HG02798 (cell line): ENCODE measurements at regions not wholly inside any gene's neighbourhood (a gene's known extent, or its start where the extent isn't known, plus 50 kb on each side); places are given as distances from the start of the nearest gene placed in this dataset.

Experiments used
- ATAC-seq: cut with Tn5 transposase; IDR thresholded peaks from one replicate; pipeline ENCODE4 v1.9.1; 2021; ENCODE audit warnings: mild to moderate bottlenecking; ENCODE audit not compliant: unreplicated experiment, poor library complexity

DNA sequence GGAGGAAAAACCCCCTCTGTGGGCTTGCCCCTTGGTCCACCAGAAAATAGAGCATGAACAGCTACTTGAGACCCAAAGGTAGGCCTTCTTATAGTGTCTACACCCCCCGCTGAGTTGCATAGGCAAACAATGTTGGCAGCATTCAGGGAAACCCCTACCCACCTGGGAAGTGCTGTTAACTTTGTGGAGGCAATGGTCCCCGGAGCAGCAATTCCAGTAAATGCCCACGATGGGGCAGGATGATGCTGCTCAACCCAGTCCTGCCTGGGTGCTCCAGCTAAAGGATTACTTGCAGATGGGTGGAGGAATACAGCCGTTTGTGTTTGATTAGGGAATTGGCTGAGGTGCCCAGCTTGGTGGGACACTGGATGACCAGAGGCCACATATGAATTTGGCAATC is 381.3 kb upstream of the ANO5 start:
- no peak for ATAC-seq

DNA sequence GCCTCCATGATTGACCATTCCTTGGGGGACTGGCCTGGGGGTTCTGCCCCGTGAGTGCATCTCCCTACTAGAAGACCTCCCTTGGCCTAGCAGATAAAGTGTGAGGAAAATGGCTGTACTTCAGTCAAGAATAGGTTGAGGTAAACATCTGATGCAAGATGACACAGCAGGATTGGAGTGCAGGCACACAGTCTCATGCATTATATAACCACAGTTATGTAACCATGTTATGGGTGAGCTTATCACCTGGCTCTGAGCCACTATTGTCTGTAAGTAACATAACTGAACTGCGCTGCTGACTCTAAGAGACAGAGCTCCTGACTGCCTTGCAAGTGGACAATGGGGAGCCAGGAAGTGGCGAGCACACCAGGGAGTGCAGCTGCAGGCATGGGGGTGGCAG is 378.7 kb upstream of the ANO5 start:
- ATAC-seq: no peak

DNA sequence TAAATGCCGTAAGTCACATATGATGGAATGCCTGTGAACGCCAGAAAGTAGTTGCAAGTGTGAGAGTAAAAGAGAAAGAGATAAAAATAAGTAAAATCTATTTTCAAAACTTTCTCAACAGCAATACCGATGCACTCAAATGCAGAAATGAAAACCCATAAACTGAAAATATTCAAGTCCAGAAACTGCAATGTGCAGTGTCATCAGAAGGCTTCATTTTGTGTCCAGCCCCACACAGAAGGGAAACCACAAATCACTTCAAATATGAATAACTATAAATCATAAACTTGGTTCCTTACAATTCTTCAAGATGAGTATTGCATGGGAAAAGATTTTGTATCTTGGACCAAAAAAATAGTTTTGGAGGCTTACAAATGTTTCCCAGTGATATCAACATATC is 375.2 kb upstream of the ANO5 start:
- no peak for ATAC-seq

DNA sequence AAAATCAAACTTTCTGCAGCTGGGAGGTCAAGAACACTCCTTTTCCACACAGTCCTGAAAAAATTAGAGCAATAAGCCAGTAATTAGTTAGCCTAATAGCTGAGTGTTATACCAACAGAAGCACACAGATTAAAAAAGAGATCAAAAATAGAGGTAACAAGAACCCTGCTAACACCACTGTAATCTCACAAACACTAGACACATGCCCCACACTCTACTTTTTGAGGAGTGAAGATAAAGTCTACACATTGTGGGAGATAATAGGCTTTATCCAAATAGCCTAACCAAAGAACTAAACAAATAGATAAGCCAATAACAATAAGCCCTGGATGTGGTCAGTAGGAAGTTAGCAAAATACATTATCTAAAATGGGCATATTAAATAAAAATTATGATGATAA is 372.7 kb upstream of the ANO5 start:
- ATAC-seq: no peak

DNA sequence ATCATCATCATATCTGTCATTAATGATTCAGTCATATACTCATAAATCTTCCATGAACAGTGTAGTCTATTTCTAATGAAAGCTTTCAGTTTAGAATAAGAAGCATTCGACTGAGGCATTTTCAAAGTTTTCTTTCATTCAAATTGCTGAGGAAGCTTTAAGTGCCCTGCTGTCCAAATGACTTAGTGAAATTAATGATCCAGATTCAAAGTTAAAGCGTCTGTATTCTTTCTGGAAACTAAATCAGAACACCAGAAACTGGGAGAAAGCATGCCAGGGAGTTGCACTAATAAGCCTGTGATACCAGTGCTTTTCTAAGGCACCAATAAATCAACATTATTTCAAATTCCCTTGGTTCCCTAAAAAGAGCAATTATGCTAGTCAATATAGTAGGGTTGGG is 367.8 kb upstream of the ANO5 start:
- ATAC-seq: no peak

DNA sequence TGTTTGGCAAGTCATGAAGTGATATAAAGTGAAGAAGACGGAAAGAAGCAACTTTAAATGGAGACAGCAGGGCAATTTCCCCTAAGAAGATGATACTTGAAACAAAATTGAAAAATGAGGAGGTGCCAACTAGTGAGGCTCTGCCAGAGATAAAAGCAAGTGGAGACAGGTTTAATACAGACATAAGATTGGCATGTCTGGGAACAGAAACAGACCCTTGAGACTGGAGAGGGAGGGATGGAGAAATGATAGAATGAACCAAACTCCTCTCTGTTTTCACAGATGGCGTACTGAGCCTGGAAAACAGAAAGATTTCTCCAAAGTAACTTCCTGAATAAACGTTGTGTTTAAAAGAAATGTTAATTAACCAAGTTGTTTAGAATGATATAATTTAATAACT is 354.5 kb upstream of the ANO5 start:
- no peak for ATAC-seq

DNA sequence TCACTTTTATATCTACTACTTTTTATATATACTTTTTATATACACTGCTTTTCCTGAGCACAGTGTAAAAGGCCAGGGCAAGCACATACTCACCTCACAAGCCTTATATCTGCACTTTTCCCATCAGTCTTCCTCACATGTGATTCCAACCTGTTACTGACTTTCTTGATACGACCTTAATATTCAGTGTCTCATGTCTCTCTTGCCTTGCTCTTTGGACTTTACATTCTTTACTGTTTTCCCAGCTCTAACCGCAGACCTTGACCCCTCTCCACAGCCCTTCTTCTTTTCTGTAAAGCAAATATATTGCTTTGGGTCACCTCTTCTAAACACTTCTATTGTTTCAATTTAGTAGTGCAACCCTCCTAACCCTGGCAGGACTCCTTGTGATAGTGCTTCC is 353.1 kb upstream of the ANO5 start:
- no peak for ATAC-seq

DNA sequence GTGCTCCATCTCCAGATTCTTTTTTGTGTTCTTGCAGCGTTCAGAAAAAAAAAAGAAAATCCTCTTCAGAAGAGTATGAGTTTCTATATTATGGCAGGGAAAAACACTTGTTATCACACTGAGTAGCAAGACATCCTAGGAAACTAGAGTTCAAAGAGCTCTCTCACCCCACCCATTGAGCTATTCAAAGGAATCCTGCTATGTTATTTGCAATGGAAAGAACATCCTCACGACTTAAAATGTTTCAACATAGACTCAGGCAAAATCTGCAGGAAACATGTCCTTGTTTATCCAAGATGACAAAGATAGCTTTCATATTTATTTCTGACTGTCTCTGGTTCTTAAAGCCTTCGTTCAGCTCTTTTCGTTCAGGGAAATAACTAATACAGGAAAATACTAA is 331.6 kb upstream of the ANO5 start:
- ATAC-seq: no peak

DNA sequence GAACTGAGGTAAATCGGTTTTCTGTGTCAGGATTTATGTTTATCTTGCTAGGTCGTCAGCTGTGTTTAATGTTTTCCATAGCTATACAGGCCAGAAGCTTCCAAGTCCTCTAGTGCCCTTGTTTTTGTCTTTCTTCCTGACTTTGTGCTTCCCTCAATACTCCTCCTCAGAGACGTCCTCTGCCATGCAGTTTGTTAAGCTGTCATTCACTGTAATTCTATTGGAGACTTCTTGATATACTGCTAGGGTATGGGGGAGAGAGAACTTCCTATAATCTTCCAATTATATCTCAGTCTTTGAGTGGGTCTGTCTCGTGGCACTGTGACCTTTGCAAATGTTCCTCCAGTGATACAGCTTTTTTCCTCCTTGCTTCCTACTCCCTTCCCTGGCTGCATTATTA is 327.3 kb upstream of the ANO5 start:
- no peak for ATAC-seq

DNA sequence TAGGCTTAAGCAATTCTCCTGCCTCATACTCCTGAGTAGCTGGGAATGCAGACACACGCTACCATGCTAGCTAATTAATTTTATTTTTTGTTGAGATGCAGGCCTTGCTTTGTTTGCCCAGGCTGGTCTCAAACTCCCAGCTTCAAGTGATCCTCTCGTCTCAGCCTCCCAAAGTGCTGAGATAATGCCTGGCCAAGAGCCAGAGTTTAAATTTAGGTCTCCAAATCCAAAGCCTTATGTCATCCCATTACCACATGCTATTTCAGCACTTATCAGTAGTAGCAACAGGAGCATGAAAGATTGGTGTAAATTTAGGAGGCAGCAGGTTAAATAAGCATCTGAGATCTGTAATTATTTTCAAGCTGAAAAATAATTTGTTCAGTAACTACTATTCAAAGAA is 326.1 kb upstream of the ANO5 start:
- no peak for ATAC-seq

DNA sequence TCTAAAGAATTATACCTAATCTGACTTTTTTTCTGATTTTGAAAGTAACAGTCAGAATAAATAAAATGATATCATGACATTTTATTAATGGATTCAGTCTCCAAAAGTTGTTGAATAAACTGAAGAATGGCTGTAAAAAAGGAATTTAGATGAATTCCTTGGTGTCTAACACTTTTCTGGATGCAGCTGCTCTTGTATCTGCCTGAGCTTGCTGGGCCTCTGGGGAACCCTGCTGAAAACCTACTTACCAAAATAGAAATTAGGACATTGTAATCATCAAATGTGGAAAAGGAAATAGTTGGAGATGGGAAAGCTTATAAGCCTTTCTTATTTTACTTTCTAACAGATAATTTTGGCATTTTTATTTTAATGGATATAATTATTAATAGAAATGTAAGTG is 315.7 kb upstream of the ANO5 start:
- ATAC-seq: no peak

DNA sequence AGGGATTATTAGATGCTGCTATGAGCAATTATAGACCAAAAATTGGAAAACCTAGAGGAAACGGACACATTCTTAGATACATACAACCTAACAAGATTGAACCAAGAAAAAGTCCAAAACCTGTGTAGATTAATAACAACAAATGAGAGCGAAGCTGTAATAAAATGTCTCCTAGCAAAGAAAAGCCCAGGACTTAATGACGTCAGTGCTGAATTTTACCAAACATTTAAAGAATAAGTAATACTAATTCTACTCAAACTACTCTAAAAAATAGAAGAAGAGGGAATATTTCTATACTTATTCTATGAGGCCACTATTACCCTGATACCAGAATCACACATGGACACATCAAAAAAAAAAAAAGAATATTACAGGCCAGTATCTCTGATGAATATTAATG is 309.5 kb upstream of the ANO5 start:
- no peak for ATAC-seq

DNA sequence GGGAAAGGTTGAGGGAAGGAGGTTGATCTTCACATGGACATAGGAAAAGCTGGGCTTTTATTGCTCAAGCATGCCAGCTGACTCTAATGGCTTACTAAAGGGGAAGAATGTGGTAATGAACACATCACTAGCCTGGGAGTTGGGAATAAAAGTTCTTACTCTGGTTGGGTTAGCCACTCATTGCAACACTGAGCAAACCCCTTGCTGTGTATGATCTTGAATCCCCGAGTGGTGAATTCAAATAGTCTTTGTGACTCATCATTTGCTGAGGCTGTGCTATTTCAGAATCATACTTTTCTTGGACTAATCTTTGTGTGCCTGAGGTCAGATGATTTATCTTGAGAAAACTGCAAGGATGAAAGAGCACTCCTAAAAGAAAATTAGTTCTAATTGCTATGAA is 304.1 kb upstream of the ANO5 start:
- ATAC-seq: no peak

DNA sequence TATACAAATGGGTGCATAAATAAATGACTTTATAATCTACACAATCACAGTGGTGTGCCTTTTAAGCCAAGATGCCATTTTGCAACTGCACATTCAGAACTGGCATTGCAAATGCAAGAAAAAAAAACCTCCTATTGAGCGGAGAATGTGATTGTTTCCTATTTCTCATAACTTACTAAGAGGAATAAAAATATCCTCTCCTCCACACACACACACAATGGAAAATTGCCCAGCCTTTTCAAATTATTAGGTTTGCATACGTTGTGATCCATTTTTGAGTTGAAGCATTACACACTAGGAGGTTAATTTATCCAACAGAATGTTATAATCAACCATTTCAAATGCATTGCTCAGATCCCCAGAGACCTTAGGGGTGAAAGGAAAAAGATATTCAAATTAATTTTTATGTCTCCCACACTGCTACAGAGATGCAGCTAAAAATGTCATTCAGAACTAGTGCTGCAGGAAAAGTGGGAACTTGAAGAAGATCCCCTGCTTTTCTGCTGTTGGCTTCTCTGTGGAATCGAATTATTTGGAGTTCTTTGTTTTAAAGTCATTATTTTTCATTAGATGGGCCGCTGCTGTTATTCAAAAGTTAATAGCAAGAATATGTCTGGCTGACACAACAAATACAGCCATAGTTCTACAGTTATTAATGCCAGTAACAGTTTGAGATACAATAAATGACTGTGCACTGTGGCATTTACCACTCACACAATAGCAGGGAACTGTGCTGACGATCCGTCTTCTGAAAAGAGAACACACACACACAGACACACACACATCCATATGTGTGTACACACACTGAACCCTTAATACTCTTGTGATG is 299.9 kb upstream of the ANO5 start:
- no peak for ATAC-seq

DNA sequence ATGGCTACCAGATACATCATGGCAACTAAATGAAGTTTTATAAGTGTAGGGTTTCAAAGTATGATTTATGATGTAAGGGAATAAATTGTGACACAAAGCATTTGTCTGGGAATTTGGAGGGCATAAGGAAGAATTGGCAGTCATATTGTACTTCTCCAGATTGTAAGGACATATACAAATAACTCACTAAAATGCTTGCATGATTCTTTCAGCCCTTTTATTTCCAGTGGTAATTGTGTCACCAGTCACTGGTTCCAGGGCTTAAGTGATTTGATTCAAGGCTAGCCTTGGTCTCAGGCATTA is 299.4 kb upstream of the ANO5 start:
- ATAC-seq: no peak

DNA sequence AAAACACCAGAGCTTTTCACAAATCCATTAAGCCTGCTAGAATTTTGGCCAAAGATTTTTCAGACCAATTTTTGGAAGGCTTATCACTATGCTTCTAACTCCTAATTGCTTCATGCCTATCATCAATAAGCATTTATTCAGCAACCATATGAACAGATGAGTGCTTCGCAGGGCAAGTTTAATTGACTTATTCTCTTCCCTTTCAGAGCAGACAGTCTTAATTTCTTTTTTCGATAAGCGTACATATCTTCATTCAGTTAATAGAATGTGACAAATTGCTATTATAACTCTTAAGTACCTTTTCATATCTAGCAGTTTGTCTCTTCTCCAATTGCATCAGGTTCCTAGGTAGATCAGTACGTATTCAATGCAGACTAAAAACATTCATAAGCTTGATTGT is 298.4 kb upstream of the ANO5 start:
- ATAC-seq: no peak

DNA sequence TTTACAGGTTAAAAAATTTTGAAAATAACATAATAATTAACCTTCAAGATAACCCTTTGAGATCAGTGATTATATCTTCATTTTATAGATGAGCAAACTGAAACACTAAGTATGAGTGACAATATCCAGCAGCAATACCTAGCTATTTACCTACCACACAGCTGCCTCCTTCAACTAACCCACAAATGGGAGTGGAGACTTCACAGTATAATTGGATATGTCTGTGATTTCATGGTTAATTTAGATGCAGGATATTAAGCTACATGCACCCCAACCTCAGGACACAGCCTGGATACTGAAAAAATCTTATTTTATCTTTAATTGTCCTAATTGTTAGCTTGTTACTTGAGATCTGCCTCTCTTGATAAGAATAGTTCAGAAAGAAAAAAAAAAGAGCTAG is 297.2 kb upstream of the ANO5 start:
- no peak for ATAC-seq

DNA sequence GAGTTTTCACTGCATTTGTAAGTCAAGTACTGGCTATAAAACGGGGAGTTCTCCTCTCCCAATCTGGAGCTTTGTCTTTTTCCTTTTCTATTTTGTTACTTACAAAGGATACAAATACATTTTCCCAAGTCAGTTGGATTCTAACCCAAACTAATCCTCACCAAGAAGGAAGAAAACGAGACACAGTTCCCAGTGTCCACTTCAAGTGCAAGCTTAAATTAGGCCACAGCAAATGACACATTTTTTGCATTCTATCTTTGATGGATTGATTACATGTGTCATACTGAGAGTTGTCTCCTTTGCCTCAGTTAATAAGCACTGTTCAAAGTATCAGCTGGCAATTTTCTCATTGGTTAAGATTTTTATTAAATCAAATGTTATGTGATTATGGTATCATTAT is 296.7 kb upstream of the ANO5 start:
- no peak for ATAC-seq

DNA sequence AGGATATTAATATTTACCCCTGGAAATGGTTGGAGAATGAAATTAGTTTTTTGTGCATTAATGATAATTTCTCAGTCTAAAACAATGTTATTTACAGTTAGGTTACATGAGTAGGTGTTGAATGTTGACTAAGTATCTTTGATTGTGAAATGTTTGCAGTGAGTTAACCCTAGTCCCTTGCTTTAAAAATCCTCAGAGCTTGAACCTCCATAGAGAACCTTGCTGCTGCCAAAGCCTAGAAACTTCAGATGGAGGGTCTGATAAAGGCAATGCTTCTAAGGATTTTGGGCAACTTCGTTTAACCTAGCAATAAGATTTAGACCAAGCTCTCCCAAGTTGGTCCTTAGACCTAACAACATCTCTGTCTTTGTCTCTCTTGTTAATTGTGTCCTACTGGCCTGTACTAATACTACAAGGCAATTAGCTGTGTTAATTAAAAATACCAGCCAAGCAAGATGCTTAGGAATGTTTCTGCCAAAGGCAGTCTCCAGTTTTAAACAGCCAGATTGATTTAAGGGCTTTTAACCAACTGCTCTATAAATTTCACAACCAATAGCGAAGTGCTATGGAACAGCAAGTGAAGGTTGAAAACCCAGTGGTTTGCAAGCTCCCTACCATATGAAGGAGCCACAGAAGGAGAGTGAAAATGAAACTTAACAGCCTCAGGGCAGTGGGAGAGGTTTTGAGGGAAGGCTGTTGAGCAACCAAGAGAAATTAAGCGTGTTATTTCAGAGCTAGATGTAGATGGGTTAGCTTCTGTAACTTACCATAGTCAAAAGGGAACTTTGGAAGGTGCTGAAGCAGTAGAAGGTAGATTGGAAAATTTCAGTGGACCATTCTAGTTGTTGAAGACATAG is 295.9 kb upstream of the ANO5 start:
- no peak for ATAC-seq

DNA sequence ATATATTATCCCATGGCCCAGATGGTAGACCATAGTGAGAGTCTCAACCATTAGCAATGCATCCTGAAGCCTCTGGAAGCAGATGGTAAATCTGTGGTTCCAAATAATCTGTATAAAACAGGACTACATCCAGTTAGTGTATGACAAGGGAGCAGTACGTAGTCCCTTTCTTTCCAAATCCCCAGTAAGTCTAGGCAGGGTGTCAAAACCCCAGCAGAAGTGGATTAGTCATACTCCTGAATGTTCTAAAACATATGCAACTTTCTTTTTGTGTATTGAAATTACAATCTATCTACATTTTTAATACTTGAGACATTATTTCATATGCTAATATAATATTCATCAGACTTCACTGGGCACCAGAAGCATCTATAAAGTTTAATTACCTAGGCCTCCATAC is 295.1 kb upstream of the ANO5 start:
- no peak for ATAC-seq

DNA sequence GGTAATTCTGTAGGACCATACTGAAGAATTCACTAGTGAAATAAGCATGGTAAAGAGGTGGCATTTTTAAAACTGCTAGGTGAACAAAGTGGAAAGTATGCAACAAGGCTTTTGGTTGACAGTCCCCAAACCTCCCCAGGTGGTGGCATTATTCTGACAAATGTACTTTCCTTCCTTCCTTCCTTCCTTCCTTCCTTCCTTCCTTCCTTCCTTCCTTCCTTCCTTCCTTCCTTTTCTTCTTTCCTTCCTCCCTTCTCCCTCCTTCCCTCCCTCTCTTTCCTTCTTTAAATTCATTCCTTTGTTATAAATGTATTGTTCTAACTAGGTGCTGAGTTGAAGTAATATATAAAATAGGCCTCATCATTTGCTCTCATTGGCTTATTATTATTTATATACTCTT is 284.7 kb upstream of the ANO5 start:
- ATAC-seq: no peak

DNA sequence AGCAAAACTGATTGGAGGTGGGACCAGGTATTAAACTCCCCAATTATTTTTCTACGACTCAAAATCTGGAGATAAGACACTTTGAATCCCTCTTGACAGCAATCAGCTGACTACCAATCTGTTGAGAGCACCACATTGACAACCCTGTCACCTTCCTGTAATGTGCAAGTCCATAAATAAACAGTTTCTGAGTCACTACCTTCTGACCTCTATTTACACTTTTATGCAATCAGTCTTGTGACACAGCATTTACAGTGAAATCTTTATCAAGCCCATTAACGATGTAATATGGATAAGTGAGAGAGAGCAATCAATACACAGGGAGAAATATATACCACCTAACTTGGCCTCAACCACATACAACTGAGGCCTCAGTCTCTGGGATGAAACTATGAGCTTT is 283.7 kb upstream of the ANO5 start:
- ATAC-seq: no peak
